HG02840 (cell line): ENCODE measurements at regions not wholly inside any gene's neighbourhood (a gene's known extent, or its start where the extent isn't known, plus 50 kb on each side); places are given as distances from the start of the nearest gene placed in this dataset.
"Not testable (repeated sequence)": the region's sequence is repeated elsewhere in the genome, so short reads cannot be mapped to it uniquely, and the experiment has no call there.

Experiments
- ATAC-seq: cut with Tn5 transposase; IDR thresholded peaks from one replicate; pipeline ENCODE4 v1.9.1; 2021; ENCODE audit warnings: mild to moderate bottlenecking, moderate library complexity, moderate number of reproducible peaks; ENCODE audit not compliant: unreplicated experiment, low FRiP score

DNA sequence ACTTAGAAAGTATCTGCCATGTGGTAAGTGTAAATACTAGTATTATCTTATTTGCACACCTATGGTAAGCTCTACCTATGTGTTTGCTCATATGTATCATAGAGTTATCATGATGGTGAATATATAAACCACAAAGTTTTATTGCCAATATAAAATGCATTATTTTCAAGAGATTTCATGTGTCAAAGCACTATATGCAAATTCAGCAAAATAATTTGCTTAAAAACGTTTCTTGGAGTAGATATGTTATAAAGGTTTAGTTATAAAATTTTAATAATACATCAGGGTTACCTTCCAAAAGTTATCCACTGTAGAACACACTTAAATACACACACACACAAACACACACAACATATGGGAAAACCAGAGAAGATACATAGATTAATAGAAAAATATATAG lies 1431.7 kb upstream of the C9orf72 start:
- ATAC-seq, result no peak

DNA sequence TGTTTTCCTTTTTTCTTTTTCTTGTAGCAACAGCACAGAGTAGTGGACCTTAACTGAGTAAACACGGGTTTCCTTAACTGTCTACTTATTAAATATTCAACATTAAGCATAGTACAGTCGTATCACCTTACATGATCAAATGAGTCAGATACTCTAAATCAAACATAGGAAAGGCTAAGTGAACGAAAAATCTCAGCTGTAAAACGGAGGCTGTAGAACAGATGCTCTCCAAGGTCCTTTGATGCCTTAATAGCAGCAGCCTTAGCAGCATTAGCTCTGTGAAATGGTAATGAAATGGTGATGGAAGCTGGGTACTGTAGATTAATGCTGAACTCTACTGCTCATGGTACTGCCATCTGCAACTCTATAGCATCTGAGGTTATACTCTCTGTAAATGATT lies 1433.3 kb upstream of the C9orf72 start:
- no peak for ATAC-seq

DNA sequence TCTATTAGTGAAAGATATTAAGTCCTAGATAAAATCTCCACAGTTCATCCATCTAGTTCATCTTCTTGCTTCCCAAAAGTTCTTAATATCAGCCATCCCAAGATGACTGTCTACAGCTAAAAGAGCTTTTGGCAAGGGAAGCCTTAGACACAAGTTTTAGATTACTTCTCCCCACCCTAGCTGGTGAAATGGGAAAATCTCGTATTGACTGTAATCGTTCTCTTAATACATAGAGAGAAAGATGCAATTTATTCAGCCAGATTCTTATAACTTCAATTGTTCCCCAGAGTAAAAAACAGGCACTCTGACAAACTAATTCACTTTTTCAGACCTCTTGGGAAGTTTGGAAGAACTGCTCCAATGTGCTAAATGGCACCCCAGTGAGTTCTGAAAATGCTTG lies 1439.6 kb upstream of the C9orf72 start:
- no peak for ATAC-seq

DNA sequence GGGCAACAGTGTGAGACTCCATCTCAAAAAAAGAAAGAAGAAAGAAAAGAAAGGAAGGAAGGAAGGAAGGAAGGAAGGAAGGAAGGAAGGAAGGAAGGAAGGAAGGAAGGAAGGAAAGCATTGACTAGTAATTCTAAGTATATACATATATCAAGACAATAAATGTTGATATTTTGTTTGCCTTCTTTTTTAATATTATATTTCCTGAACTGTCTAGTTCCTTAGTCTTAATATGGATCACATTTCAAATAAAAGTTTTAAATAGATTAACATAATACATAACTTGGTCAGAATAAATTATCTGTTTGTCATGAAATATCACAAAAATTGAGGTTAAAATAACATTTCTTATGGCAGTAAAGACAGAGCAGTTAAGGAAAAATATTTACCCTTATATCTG lies 1448.4 kb upstream of the C9orf72 start:
- no peak for ATAC-seq

DNA sequence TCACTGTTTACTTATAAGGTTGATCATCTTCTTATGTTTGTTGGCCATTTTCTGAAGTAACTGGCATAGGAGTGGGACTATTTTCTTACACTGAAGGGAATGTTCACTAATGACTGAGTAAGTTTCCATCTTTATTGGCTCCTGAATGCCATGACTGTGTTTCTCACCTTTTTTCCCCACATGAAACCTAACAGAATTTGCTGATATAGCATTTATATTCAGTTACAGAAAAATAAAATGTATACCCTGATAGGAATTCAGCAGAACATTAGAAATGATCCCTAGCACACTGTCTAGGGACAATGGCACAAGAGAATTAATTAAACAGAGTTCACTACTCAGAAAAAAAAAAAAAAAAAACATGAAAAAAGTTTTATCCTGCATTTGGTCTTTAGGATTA lies 1465.1 kb upstream of the C9orf72 start:
- ATAC-seq, result no peak

DNA sequence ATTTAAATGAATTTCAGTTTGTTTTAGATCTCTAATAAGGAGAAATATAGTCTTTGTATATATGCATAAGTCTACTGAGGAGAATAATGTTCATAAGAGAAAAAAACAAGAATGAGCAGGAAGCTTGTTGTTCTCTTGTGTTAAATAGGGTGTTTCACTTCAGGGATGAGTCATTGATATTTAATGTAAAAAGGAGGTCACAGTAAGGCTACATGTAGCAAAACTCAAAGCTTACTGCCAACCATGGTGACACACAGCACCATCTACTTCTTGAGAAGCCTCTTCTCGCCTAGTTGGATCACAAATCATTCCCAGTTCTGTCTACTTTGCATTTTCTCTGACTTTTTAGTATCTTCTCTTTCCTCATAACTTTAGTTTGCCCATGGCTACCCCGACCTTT lies 1466.0 kb upstream of the C9orf72 start:
- ATAC-seq, result no peak

DNA sequence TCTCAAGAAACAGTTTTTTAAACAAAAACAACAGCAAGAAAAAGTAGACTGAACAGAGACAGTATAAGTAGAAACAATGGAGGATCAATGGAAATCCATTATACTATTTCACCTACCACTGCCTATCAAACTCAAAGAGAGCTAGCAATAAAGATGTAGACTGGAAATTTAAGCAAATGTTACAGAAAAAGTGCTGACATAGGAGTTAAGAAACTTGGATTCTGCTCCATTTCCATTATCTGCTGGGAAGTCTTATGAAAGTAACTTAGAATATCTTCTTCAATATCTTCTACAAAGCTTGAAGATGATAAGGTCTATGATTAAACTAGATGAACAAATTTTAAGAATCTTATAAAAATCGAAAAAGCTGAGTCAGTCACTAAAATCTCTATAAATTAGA lies 1469.8 kb upstream of the C9orf72 start:
- ATAC-seq, result no peak

DNA sequence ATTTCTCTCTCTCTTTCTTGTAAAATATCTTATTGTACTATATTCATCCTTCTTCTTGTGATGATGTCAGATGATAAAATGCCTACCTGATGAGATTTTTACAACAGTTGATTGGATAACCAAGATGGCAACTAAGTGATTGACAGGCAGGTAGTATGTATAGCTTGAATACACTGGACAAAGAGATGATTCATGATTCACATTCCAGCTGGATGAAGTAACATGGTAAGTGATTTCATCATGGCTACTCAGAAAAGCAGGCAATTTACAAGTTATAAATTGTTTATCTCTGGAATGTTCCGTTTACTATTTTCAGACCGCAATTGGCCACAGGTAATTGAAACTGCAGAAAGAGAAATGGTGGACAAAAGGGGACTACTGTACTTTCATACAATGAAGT lies 1471.7 kb upstream of the C9orf72 start:
- ATAC-seq, result no peak

DNA sequence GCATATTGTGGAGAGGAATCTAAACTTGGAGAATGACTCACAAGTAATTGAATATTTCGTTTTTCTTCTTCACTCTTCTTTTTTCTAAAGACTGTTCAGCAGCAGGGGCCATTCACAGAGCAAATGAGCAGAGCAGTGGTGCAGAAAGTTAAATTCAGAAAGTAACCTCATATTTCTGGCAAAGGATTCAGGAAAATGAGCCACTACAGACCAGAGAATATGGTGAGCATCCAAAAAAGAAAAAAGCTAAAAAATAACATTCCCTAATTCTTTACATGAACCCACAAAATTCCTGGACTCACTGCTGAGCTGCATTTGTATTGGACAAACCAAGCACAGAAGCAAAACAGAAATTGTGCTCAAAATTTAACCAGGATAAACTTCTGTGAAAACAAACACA lies 1486.8 kb upstream of the C9orf72 start:
- no peak for ATAC-seq

DNA sequence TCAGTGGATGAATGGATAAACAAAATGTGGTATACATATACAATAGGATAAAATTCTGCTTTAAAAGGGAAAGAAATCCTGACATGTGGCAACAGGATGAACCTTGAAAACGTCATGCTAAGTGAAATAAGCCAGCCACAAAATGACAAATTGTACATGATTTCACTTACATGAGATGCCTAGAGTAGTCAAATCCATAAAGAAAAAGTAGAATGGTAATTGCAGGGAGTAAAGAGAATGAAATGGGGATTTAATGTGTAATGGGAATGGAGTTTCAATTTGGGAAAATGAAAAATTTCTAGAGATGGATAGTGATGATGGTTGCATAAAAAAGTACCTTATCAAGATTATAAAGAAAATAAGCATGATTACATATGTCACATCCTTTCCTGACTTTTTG lies 1489.2 kb upstream of the C9orf72 start:
- no peak for ATAC-seq

DNA sequence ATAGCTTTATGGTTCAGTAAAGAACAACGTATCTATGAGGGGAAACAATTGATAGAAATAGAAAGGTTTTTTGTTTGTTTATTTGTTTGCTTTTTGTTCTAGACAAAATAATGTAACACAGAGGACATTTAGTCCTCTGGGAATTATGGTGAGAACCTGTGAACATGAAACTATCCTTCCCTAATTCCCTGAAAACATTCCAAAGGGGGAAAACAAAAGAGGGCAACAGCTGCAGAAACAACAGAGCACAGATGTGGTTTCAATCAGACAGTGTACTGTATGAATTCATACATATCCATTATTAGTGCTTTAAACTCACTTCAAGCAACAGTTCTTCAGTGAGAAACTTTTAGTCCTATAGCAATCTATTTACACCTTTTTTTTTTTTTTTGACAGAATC lies 1489.8 kb upstream of the C9orf72 start:
- no peak for ATAC-seq

DNA sequence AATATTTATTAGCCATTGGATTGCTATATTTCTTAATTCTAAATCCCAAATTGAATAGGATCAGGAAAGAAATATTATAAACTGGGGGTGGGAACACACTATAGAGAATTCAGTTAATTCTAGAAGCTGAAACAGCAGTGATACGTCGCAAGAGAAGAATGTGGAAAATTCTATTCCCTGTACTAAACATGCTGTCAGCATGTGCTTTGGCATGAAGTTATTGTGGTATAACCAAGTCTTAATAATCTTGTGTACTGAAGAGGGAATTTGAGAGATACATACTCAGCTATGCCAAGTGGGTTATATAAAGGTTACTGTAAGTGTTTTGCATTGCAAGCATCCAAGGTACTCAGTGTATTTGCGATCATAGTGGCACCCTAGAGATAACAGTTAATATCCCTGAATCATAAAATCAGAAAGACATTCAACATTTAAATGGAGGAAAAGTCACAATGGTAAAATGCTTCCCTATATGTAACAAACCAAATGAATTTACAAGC lies 1492.9 kb upstream of the C9orf72 start:
- no peak for ATAC-seq

DNA sequence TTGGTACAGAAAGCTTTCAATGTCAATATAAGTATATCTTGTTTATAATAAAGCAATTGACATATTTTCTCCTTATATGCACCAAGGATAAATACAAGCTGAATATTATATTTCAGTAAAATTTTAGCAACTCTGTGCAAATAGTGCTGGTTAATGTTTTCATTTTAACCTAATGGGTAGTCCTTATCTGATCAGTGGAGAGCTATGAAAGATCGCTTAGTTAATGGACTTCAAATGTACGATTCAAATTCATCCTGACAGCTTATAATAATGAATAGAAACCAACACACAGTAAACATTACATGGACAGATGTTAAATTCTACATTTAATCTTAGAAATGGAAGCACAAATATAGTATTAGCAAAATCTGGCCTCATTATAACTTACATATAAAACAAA lies 1495.2 kb upstream of the C9orf72 start:
- no peak for ATAC-seq

DNA sequence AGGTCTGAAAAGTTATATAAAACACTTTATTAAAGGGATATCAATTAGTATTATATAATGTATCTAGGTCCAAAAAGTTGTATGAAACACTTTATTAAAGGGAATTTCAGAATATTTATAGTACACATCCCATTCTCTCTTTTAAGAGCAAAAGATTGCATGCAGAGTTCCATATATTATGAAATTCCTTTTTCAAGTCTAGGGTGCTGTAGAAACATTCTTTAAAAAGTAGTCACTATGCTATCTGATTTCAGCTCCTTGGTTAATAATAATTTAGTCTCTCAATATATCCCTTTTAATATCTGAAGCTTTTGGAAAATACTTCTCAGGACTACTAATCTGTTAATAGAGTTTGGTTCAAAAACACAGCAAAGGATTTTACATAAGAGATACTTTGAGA lies 1496.1 kb upstream of the C9orf72 start:
- no peak for ATAC-seq

DNA sequence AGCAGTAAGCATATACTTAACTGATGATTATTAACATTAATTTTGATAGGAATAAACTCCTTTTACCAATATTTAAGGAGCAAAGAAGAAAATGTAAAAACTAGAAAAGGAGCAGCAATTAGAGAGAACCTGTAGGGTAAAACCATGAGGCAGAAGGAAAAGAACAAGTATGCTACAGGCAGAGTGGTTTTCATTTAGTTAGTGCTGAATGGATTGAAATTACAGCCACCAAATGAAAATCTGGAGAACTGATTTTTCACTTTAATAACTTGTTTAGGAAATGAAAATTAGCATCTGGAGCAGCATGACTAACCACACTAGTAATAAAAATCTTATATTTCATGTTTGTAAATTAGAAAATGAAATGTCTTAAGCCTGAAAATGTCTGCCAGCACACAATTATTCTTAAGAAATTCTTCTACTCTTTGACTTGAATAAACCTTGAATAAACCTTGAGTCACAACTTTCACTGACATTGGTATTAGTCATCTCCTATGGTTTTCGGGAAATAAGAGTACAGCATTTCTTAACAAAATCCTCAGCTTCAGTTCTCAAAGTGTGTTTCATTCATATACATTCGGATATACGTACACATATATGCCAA lies 1504.9 kb upstream of the C9orf72 start:
- ATAC-seq, result no peak

DNA sequence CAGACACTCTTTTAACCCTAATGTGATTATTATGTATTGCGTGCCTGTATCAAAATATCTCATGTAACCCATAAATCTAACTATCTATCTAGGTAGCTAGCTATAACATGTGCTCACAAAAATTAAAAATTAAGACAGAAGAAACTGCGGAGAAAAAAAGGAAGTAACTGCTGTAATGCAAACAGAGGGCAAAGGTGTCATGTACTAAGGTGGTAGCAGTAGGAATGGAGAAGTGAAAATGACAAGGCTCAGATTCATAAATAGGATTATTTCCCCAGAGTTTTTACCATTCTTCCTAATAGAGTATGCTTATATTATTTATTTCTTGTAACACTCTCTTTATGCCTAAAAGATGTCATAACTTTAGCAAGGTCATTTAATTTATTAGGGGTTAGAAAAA lies 1527.5 kb upstream of the C9orf72 start:
- ATAC-seq, result no peak

DNA sequence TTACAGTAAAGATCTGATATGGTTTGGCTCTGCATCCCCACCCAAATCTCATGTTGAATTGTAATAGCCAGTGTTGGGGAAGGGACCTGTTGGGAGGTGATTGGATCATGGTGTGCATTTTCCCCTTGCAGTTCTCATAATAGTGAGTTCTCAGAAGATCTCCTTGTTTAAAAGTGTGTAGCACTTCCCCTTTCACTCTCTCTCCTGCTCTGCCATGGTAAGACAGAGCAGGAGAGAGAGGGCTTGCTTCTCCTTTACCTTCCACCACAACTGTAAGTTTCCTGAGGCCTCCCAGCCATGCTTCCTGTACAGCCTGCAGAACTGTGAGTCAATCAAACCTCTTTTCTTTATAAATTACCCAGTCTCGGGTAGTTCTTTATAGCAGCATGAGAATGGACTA lies 1530.9 kb upstream of the C9orf72 start:
- not testable (repeated sequence) for ATAC-seq

DNA sequence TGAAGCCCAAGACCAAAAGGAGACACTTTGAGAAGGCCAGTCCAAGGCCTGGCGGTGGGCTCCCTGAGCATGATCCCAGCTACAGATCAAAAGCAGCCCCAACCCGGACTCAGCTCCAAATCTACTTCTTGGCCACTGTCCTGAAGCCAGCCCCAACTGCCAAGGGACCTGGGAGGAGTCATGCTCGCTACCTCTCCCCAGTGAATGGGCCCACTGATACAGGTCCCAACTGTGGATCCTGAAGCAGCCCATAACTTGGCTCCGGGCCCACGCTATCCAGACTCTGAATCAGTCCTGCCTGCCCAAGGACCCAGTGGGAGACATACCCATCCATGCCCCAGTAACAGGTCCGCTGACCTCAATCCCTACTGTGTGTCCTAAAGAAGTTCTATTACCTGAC lies 1545.3 kb upstream of the C9orf72 start:
- no peak for ATAC-seq

DNA sequence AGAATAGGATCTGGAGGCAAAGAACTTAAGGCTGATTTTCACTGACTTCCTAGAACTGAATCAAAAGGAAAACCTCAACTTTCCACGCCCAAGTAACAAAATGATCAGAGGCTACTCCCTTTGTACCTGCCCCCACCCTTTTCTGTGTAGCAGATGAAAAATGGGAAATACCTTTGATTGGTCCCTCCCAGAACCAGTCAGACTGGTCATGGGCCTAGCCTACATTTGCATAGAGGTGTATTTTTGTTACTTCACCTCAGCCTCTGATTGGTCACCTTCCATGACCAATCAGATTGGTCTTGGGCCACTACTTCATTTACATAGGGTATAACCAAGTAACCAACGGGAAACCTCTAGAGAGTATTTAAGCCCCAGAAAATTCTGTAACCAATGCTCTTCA lies 1553.5 kb upstream of the C9orf72 start:
- no peak for ATAC-seq

DNA sequence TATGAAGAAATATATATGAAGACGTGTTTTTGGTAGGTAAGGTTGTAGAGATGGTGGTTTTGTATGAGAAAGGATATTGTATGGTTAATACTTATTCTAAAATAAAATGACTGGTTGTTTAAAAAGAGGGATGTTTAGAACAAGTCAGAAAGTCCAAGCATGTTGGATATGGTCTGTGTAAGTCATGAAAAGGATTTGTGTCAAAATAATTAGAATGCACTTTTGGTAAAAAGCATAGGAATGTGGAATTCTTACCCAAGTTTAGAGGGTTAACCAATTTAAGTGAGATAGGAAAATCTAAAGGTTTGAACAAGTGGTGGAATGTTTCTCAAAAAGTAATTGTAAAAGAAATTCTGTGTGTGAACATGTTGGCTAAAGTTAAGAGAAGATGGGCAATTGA lies 1556.5 kb upstream of the C9orf72 start:
- ATAC-seq, result no peak

DNA sequence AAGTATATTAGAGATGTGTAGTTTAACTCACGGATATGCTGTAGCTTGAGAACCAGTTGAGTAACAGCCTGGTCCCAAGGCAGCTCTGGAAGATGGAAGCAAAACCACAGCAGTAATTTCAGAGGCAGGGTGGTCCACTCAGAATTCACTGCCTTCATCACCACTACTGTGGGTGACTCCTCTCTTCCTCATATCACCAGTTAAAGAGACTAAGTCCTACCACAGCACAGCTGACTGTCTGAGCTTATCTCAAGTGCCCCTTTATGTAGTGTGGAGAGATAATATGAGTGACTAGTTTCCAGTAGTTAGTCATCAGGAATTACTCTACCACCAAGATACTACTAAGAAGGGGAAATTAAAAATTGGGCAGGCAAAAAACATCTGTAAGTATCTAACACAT lies 1571.2 kb upstream of the C9orf72 start:
- ATAC-seq, result no peak

DNA sequence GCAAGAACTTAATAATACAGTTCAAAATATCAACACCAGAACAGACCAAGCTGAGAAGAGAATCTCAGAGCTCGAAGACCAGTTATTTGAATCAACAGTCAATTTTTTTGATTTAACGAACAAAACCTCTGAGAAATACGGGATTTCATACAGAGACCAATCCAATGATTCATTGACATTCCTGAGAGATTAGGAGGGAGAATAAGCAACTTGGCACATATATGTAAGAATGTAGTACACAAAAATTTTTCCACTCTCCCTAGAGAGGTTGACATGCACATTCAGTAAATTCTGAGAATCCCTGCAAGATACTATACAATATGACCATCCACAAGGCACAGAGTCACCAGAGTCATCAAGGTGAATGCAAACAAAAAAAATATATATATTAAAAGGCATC lies 1577.3 kb upstream of the C9orf72 start:
- no peak for ATAC-seq

DNA sequence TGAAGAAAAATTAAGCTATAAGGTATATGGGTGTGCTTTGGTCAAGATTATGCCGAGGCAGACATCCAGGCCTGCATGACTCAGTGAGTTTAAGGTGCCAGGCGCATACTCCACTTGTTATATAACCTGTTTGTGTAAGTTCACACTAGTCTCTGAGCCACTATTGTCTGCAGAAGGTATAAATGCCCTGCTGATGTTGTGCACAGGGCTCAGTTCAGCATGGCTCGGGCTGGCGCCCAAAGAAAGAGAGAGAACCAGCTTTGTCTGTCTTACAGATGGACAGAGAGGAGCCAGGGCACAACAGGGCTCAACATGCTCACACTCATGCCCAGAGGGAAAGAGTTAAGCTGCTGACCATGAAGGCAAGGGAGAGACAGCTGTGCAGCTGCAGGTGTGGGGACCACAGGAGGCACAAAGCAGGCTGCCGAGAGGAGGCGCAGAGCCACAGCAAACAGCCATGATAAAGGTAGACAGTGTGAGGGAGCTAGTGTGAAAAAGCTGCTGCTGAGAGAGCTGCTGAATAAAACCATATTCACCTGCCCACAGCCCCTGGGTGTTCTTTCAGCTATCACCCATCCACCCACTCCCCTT lies 1587.6 kb upstream of the C9orf72 start:
- no peak for ATAC-seq
